ENCODE measurements at regions not wholly inside any gene's neighbourhood (a gene's known extent, or its start where the extent isn't known, plus 50 kb on each side); places are given as distances from the start of the nearest gene placed in this dataset.

- ATAC-seq (ENCODE audit: insufficient number of reproducible peaks, low FRiP score, low read depth) (no peak), DNase-seq (ENCODE audit: low spot score) (no peak)
- H3K27me3 ChIP-seq (replicated peaks; ENCODE audit: insufficient read depth), result no peaks in the 10 kb centered on the region
- no peak for TF ChIP-seq CTCF (IDR thresholded peaks at IDR 0.05)
- H3K36me3 ChIP-seq, result no peaks in the 10 kb centered on the region
- H3K9me3 ChIP-seq, result no peaks in the 10 kb centered on the region
- H3K4me1 ChIP-seq (ENCODE audit: control insufficient read depth in 1 of 2, low read depth in 2 of 2), result peaks cover 0 to 13% of the 10 kb centered on the region in 2 donors
- H3K27ac ChIP-seq, result no peak overlapping the region
- no peak overlapping the region for H3K4me3 ChIP-seq
These were observed 226.2 kb upstream of the ARGLU1 start for GRCh38 chr13:106794117-106794516.

- no peak for TF ChIP-seq CTCF (IDR thresholded peaks at IDR 0.05)
- H3K36me3 ChIP-seq, result no peaks in the 10 kb centered on the region
- no peaks in the 10 kb centered on the region for H3K9me3 ChIP-seq
- H3K27me3 ChIP-seq (replicated peaks; ENCODE audit: insufficient read depth), result no peaks in the 10 kb centered on the region
- no peak overlapping the region for H3K27ac ChIP-seq
- DNase-seq (ENCODE audit: low spot score) (no peak), ATAC-seq (ENCODE audit: insufficient number of reproducible peaks, low FRiP score, low read depth) (no peak)
- peaks cover 0 to 13% of the 10 kb centered on the region in 2 donors for H3K4me1 ChIP-seq (ENCODE audit: control insufficient read depth in 1 of 2, low read depth in 2 of 2)
- H3K4me3 ChIP-seq, result no peak overlapping the region
These were observed 222.0 kb upstream of the ARGLU1 start for GRCh38 chr13:106789911-106790310.

- DNase-seq (ENCODE audit: low spot score) (no peak), ATAC-seq (ENCODE audit: insufficient number of reproducible peaks, low FRiP score, low read depth) (no peak)
- H3K4me1 ChIP-seq (ENCODE audit: control insufficient read depth in 1 of 2, low read depth in 2 of 2), result no peaks in the 10 kb centered on the region
- no peaks in the 10 kb centered on the region for H3K36me3 ChIP-seq
- H3K9me3 ChIP-seq, result no peaks in the 10 kb centered on the region
- no peak overlapping the region for H3K27ac ChIP-seq
- H3K4me3 ChIP-seq, result no peak overlapping the region
- TF ChIP-seq CTCF (IDR thresholded peaks at IDR 0.05), result no peak
- H3K27me3 ChIP-seq (replicated peaks; ENCODE audit: insufficient read depth), result no peaks in the 10 kb centered on the region
These were observed 218.1 kb upstream of the ARGLU1 start for GRCh38 chr13:106786006-106786563.

DNA sequence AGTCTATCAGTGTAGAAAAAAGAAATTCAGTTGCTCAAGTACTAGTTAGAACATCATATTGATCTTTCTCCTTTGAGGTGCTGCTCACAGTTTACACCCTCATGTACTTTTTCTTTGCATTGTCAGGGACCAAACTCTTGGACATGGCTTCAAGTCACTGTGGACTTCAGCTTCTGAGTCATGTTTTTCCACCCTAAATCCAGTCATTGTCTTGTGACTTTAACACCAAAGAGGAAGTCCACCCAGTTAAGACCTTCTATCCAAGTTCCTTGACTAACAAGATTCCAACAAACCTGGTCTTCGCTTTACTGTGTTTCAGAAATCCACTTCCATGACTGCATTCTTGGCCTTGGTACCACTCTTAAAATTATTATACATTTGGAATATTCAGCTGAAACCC is 206.7 kb upstream of the ARGLU1 start:
- no peak for TF ChIP-seq CTCF (IDR thresholded peaks at IDR 0.05)
- DNase-seq (ENCODE audit: low spot score) (no peak), ATAC-seq (ENCODE audit: insufficient number of reproducible peaks, low FRiP score, low read depth) (no peak)
- Histone ChIP-seq H3K9me3 (no peaks in the 10 kb centered on the region), H3K27ac (no peak overlapping the region), H3K27me3 (replicated peaks; ENCODE audit: insufficient read depth) (no peaks in the 10 kb centered on the region), H3K4me1 (ENCODE audit: control insufficient read depth in 1 of 2, low read depth in 2 of 2) (no peaks in the 10 kb centered on the region), H3K36me3 (no peaks in the 10 kb centered on the region), H3K4me3 (no peak overlapping the region)

DNA sequence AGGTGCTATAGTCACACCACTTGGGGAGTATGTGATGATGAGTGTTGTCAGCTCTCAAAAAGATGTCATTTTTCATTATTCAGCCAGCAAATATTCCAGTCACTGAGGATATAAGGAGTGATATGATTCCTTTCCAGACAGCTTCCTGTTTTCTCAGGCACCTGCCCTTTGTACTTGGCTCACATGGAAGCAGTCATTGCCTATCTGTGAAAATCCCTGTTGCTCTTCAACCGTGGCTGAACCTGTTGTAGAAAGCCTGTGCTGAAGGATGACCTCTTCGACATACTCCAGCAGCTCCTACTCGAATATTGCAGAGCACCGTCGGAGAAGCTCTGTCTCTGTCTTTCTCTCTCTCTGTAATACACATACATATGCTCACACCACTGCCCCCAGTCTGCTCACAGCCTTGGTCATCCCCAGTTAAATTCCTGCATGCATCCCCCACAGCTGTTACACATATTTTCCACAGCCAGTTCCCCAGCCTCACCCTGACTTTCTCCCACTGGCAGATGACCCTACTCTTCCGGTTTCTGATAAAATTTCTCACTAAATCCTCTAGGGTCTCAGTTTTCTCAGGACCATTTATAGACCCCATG is 204.2 kb upstream of the ARGLU1 start:
- no peak for DNase-seq (ENCODE audit: low spot score)
- Histone ChIP-seq H3K4me3 (no peak overlapping the region), H3K27me3 (replicated peaks; ENCODE audit: insufficient read depth) (no peaks in the 10 kb centered on the region), H3K27ac (no peak overlapping the region), H3K4me1 (ENCODE audit: control insufficient read depth in 1 of 2, low read depth in 2 of 2) (no peaks in the 10 kb centered on the region), H3K9me3 (no peaks in the 10 kb centered on the region), H3K36me3 (no peaks in the 10 kb centered on the region)
- no peak for ATAC-seq (ENCODE audit: insufficient number of reproducible peaks, low FRiP score, low read depth)
- TF ChIP-seq CTCF (IDR thresholded peaks at IDR 0.05), result no peak
